ENCODE measurements at regions not wholly inside any gene's neighbourhood (a gene's known extent, or its start where the extent isn't known, plus 50 kb on each side); places are given as distances from the start of the nearest gene placed in this dataset.
"Not testable (repeated sequence)": the region's sequence is repeated elsewhere in the genome, so short reads cannot be mapped to it uniquely, and the experiment has no call there.

GRCh38 chr7:68247571-68247970, 1250.9 kb downstream of the TYW1 start:
- no peaks in the 10 kb centered on the region; the same call in 1 of the 2 replicates for H3K36me3 ChIP-seq (ENCODE audit: control insufficient read depth, insufficient read depth, low read length)
- H3K9me3 ChIP-seq (ENCODE audit: control insufficient read depth, insufficient read depth, low read length): peaks cover 22% of the 10 kb centered on the region
- no peak for DNase-seq (ENCODE audit: low read depth, low spot score)
- no peaks in the 10 kb centered on the region for H3K4me1 ChIP-seq (ENCODE audit: control insufficient read depth, insufficient read depth, low read length)
- no peaks in the 10 kb centered on the region for H3K27me3 ChIP-seq (ENCODE audit: control insufficient read depth, insufficient read depth, low read length)
- H3K4me3 ChIP-seq (ENCODE audit: low read length): no peak overlapping the region
- no peak overlapping the region for H3K27ac ChIP-seq (ENCODE audit: low read length)
- no CpG with 5 or more reads among the region's 2 CpGs for WGBS (ENCODE audit: insufficient coverage, insufficient read length)

GRCh38 chr7:68248973-68249372, 1252.3 kb downstream of the TYW1 start:
- H3K9me3 ChIP-seq (ENCODE audit: control insufficient read depth, insufficient read depth, low read length): peaks cover 22% of the 10 kb centered on the region
- no peak overlapping the region for H3K4me3 ChIP-seq (ENCODE audit: low read length)
- no peak for DNase-seq (ENCODE audit: low read depth, low spot score)
- H3K36me3 ChIP-seq (ENCODE audit: control insufficient read depth, insufficient read depth, low read length): no peaks in the 10 kb centered on the region; the same call in 1 of the 2 replicates
- H3K4me1 ChIP-seq (ENCODE audit: control insufficient read depth, insufficient read depth, low read length): no peaks in the 10 kb centered on the region
- H3K27me3 ChIP-seq (ENCODE audit: control insufficient read depth, insufficient read depth, low read length): no peaks in the 10 kb centered on the region
- no peak overlapping the region for H3K27ac ChIP-seq (ENCODE audit: low read length)

GRCh38 chr7:68249611-68250010, 1253.0 kb downstream of the TYW1 start:
- H3K36me3 ChIP-seq (ENCODE audit: control insufficient read depth, insufficient read depth, low read length): no peaks in the 10 kb centered on the region; the same call in 1 of the 2 replicates
- no peaks in the 10 kb centered on the region for H3K4me1 ChIP-seq (ENCODE audit: control insufficient read depth, insufficient read depth, low read length)
- no CpG with 5 or more reads among the region's 1 CpG for WGBS (ENCODE audit: insufficient coverage, insufficient read length)
- peaks cover 26% of the 10 kb centered on the region for H3K9me3 ChIP-seq (ENCODE audit: control insufficient read depth, insufficient read depth, low read length)
- no peak overlapping the region for H3K4me3 ChIP-seq (ENCODE audit: low read length)
- H3K27me3 ChIP-seq (ENCODE audit: control insufficient read depth, insufficient read depth, low read length): no peaks in the 10 kb centered on the region
- DNase-seq (ENCODE audit: low read depth, low spot score): no peak
- H3K27ac ChIP-seq (ENCODE audit: low read length): no peak overlapping the region

GRCh38 chr7:68250143-68250542, 1253.5 kb downstream of the TYW1 start:
- H3K9me3 ChIP-seq (ENCODE audit: control insufficient read depth, insufficient read depth, low read length): peaks cover 26% of the 10 kb centered on the region
- no peak overlapping the region for H3K27ac ChIP-seq (ENCODE audit: low read length)
- no CpG with 5 or more reads among the region's 4 CpGs for WGBS (ENCODE audit: insufficient coverage, insufficient read length)
- no peaks in the 10 kb centered on the region; the same call in 1 of the 2 replicates for H3K36me3 ChIP-seq (ENCODE audit: control insufficient read depth, insufficient read depth, low read length)
- H3K4me3 ChIP-seq (ENCODE audit: low read length): no peak overlapping the region
- H3K27me3 ChIP-seq (ENCODE audit: control insufficient read depth, insufficient read depth, low read length): no peaks in the 10 kb centered on the region
- no peak for DNase-seq (ENCODE audit: low read depth, low spot score)
- H3K4me1 ChIP-seq (ENCODE audit: control insufficient read depth, insufficient read depth, low read length): no peaks in the 10 kb centered on the region

GRCh38 chr7:68254815-68255214, 1258.2 kb downstream of the TYW1 start:
- H3K36me3 ChIP-seq (ENCODE audit: control insufficient read depth, insufficient read depth, low read length); H3K27ac ChIP-seq (ENCODE audit: low read length); H3K27me3 ChIP-seq (ENCODE audit: control insufficient read depth, insufficient read depth, low read length); H3K4me1 ChIP-seq (ENCODE audit: control insufficient read depth, insufficient read depth, low read length); H3K4me3 ChIP-seq (ENCODE audit: low read length); DNase-seq (ENCODE audit: low read depth, low spot score): not testable (repeated sequence)
- WGBS (ENCODE audit: insufficient coverage, insufficient read length): no CpG with 5 or more reads among the region's 1 CpG
- H3K9me3 ChIP-seq (ENCODE audit: control insufficient read depth, insufficient read depth, low read length): peaks cover 16% of the 10 kb centered on the region

GRCh38 chr7:68256295-68256694, 1259.7 kb downstream of the TYW1 start:
- Histone ChIP-seq H3K27ac (ENCODE audit: low read length) (no peak overlapping the region), H3K9me3 (ENCODE audit: control insufficient read depth, insufficient read depth, low read length) (peaks cover 10% of the 10 kb centered on the region), H3K4me3 (ENCODE audit: low read length) (no peak overlapping the region), H3K4me1 (ENCODE audit: control insufficient read depth, insufficient read depth, low read length) (no peaks in the 10 kb centered on the region), H3K27me3 (ENCODE audit: control insufficient read depth, insufficient read depth, low read length) (no peaks in the 10 kb centered on the region), H3K36me3 (ENCODE audit: control insufficient read depth, insufficient read depth, low read length) (no peaks in the 10 kb centered on the region)
- DNase-seq (ENCODE audit: low read depth, low spot score): no peak
- WGBS (ENCODE audit: insufficient coverage, insufficient read length): no CpG with 5 or more reads among the region's 2 CpGs

- H3K4me1 ChIP-seq (ENCODE audit: control insufficient read depth, insufficient read depth, low read length): no peaks in the 10 kb centered on the region
- DNase-seq (ENCODE audit: low read depth, low spot score): no peak
- H3K4me3 ChIP-seq (ENCODE audit: low read length): no peak overlapping the region
- no peaks in the 10 kb centered on the region for H3K36me3 ChIP-seq (ENCODE audit: control insufficient read depth, insufficient read depth, low read length)
- no peaks in the 10 kb centered on the region for H3K27me3 ChIP-seq (ENCODE audit: control insufficient read depth, insufficient read depth, low read length)
- H3K27ac ChIP-seq (ENCODE audit: low read length): no peak overlapping the region
- peaks cover 14% of the 10 kb centered on the region for H3K9me3 ChIP-seq (ENCODE audit: control insufficient read depth, insufficient read depth, low read length)
- WGBS (ENCODE audit: insufficient coverage, insufficient read length): no CpG with 5 or more reads among the region's 8 CpGs
Observed at GRCh38 chr7:68258609-68259008, 1262.0 kb downstream of the TYW1 start.

GRCh38 chr7:68265258-68265657, 1268.6 kb downstream of the TYW1 start:
- no CpG with 5 or more reads among the region's 3 CpGs for WGBS (ENCODE audit: insufficient coverage, insufficient read length)
- Histone ChIP-seq H3K4me3 (ENCODE audit: low read length) (no peak overlapping the region), H3K27ac (ENCODE audit: low read length) (no peak overlapping the region), H3K36me3 (ENCODE audit: control insufficient read depth, insufficient read depth, low read length) (no peaks in the 10 kb centered on the region), H3K27me3 (ENCODE audit: control insufficient read depth, insufficient read depth, low read length) (no peaks in the 10 kb centered on the region), H3K9me3 (ENCODE audit: control insufficient read depth, insufficient read depth, low read length) (peaks cover 10% of the 10 kb centered on the region), H3K4me1 (ENCODE audit: control insufficient read depth, insufficient read depth, low read length) (no peaks in the 10 kb centered on the region)
- DNase-seq (ENCODE audit: low read depth, low spot score): no peak

- Histone ChIP-seq H3K4me3 (ENCODE audit: low read length) (no peak overlapping the region), H3K36me3 (ENCODE audit: control insufficient read depth, insufficient read depth, low read length) (no peaks in the 10 kb centered on the region), H3K27ac (ENCODE audit: low read length) (no peak overlapping the region), H3K4me1 (ENCODE audit: control insufficient read depth, insufficient read depth, low read length) (no peaks in the 10 kb centered on the region), H3K27me3 (ENCODE audit: control insufficient read depth, insufficient read depth, low read length) (no peaks in the 10 kb centered on the region), H3K9me3 (ENCODE audit: control insufficient read depth, insufficient read depth, low read length) (peaks cover 13% of the 10 kb centered on the region)
- no peak for DNase-seq (ENCODE audit: low read depth, low spot score)
- no CpG with 5 or more reads among the region's 9 CpGs for WGBS (ENCODE audit: insufficient coverage, insufficient read length)
Observed at GRCh38 chr7:68266004-68266579, 1269.5 kb downstream of the TYW1 start.

- DNase-seq (ENCODE audit: low read depth, low spot score): no peak
- Histone ChIP-seq H3K27me3 (ENCODE audit: control insufficient read depth, insufficient read depth, low read length) (no peaks in the 10 kb centered on the region), H3K36me3 (ENCODE audit: control insufficient read depth, insufficient read depth, low read length) (no peaks in the 10 kb centered on the region), H3K4me3 (ENCODE audit: low read length) (no peak overlapping the region), H3K27ac (ENCODE audit: low read length) (no peak overlapping the region), H3K4me1 (ENCODE audit: control insufficient read depth, insufficient read depth, low read length) (no peaks in the 10 kb centered on the region), H3K9me3 (ENCODE audit: control insufficient read depth, insufficient read depth, low read length) (peaks cover 9% of the 10 kb centered on the region)
- no CpG with 5 or more reads among the region's 2 CpGs for WGBS (ENCODE audit: insufficient coverage, insufficient read length)
Observed at GRCh38 chr7:68267486-68267885, 1270.9 kb downstream of the TYW1 start.

- H3K4me3 ChIP-seq (ENCODE audit: low read length): no peak overlapping the region
- H3K27ac ChIP-seq (ENCODE audit: low read length): no peak overlapping the region
- DNase-seq (ENCODE audit: low read depth, low spot score): no peak
- peaks cover 13% of the 10 kb centered on the region for H3K9me3 ChIP-seq (ENCODE audit: control insufficient read depth, insufficient read depth, low read length)
- H3K4me1 ChIP-seq (ENCODE audit: control insufficient read depth, insufficient read depth, low read length): no peaks in the 10 kb centered on the region
- H3K36me3 ChIP-seq (ENCODE audit: control insufficient read depth, insufficient read depth, low read length): no peaks in the 10 kb centered on the region
- no peaks in the 10 kb centered on the region for H3K27me3 ChIP-seq (ENCODE audit: control insufficient read depth, insufficient read depth, low read length)
- WGBS (ENCODE audit: insufficient coverage, insufficient read length): no CpG with 5 or more reads among the region's 1 CpG
Observed at GRCh38 chr7:68269405-68269804, 1272.8 kb downstream of the TYW1 start.

Data from iPS DF 6.9 (cell line).